HG03354 (cell line): ENCODE measurements at regions not wholly inside any gene's neighbourhood (a gene's known extent, or its start where the extent isn't known, plus 50 kb on each side); places are given as distances from the start of the nearest gene placed in this dataset.
"Not testable (repeated sequence)": the region's sequence is repeated elsewhere in the genome, so short reads cannot be mapped to it uniquely, and the experiment has no call there.

Experiments
- ATAC-seq: cut with Tn5 transposase; IDR thresholded peaks from one replicate; pipeline ENCODE4 v1.9.1; 2021; ENCODE audit warnings: mild to moderate bottlenecking; ENCODE audit not compliant: unreplicated experiment, poor library complexity, severe bottlenecking

DNA sequence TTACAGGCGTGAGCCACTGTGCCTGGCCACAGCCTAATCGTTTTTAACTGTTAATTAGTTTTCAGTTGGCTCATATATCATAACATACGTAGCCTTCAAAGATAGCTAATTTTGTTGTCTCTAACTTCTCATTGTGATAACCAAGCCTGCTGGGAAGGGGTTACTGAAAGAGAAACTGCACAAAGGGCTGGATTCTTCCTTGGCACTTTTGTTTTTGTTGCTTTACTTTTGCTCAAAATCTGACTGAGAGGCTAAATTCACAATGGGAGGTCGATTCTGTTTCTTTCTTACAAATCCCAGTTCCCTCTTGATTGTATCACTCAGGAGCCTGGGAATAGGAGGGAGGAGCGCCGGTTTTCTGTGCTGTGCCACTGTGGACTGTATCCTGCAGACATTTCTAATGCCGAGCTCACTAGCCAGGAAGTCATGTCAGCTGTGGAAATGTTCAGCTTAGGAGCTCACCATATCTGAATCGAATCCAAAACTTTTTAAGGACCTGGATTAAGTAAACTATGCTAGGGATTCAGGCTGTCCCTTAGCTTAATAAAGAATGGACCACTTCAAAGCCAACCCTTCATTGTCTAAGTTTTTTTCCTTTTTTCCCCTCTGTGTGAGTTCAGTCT, 120.5 kb upstream of the FAT1 start:
- ATAC-seq: no peak

GRCh38 chr4:186845137-186845842, 121.6 kb upstream of the FAT1 start:
- ATAC-seq: no peak

DNA sequence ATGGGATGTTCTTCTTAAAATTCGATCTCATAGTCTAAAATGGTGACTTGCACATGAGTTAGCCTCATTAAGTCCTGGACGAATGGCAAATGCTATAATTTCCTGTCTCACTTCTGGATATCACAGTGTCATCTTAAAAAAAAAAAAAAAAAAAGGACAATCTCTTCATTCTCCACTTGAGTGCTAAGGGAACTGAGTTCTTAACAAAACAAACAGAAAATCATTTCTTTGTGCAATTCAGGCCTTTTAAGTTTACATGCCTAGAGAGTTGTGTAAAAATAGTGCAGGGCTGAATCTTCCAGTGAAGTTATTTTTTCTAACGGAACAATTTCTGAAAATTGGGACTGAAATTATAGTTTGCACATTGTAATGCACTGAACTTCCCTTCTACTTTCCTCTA, 122.8 kb upstream of the FAT1 start:
- ATAC-seq: no peak

- not testable (repeated sequence) for ATAC-seq
Measured at GRCh38 chr4:186847429-186848131, 123.9 kb upstream of the FAT1 start.

DNA sequence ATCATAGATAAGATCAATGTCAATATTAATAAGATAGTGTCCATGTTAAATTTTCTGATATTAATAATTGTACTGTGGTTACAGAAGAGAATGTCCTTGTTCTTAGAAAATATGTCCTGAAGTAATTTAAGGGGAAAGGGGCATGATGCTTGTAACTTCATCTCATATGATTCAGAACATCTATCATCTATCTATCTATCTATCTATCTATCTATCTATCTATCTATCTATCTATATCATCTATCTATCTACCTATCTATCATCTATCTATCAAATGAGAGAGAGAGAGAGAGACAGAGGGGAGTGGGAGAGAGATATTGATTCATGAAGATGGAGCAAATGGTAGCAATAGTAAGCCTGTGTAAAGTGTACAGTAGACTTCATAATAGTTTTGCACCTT, 124.8 kb upstream of the FAT1 start:
- no peak for ATAC-seq

DNA sequence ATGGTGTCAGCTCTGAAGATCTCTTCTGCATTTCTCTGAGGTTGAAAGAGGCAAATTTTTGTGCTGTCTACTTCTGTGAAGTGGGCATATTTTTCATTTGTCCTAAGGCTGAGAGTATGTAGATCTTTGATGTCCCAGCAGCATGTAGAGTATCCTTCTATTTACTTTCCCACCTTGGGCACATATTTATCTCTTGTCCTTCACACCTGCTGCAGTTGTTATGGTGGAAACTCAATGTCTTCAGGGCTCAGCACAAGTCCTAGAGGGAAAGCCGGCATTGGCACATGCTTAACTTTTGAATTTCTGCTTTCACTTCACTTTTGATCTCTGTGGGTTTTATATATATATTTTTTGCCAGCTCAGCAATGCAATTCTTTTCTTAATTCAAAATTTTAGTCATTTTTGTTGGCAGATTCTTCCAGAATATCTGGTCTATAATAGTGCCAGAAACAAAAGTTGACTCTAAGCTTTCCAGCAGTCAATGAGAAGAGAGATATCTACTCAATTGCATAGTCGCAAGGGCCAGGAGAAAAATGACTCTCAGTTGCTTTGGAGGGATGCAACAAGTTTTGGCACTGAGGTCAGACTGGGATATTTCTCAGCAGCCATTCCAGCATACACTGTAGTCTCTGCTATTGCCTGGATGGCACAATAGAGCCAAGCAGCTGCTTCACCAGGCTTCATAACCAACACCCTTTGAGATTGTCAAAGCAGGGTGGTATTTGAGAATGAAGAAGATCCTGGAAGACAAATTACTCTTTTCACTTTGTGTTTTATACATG, 127.8 kb upstream of the FAT1 start:
- ATAC-seq: no peak

DNA sequence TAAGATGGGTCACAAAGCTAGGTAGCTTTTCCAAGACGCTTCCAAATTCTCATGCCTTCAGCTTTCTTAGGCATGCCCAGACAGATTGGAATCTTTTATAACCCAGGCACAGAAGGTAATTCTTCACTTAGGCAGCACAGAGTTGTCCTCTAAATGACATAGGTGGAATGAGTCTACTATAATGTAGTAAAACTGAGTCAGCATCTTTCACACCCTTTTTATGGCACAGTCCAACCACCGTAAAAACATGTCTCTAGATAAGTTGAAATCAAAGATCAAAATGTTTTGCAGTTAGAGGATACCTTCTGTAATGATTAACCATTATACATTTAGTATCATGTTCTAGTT, 128.4 kb upstream of the FAT1 start:
- ATAC-seq: no peak

DNA sequence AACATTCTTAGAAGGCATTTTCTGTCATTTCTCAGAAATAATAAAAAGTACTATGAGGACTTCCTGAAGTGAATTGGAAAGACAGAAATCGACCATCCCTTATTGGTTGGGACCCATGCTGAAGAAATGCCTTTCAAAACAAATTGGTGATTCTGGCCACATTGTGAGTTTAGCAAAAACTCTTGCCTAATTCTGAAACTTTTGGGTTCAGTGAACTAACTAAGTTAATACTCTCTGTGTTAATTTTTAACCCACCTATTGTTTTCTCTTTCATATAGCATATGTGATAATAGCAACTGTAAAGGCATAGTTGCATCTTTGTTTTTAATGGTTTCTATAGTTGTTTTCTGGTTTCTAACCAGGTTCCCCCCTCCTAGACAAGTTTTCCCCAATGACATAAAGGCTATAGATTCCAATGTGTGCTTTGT, 129.3 kb upstream of the FAT1 start:
- ATAC-seq: peak; percentile 90

GRCh38 chr4:186854256-186854655, 130.6 kb upstream of the FAT1 start:
- no peak for ATAC-seq

DNA sequence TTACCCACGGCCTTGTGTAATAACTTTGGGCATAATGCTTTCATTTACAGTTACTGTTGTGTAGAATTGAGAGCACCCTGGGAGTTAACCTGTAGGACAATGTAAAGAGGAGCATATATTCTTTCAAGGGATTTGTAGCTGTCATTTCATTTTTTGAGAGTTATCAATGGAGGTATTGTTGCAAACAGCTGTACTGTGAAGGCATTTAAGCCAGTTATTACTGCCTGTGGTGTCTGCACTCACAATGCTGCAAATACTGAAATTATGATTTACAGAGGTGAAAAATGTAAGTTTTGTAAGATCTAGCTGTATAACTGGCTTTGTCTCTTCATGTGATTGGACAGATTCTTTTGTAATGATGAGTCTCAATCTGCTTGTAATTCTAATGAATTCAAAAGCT, 131.5 kb upstream of the FAT1 start:
- no peak for ATAC-seq

GRCh38 chr4:186857793-186858192, 134.1 kb upstream of the FAT1 start:
- ATAC-seq: no peak

DNA sequence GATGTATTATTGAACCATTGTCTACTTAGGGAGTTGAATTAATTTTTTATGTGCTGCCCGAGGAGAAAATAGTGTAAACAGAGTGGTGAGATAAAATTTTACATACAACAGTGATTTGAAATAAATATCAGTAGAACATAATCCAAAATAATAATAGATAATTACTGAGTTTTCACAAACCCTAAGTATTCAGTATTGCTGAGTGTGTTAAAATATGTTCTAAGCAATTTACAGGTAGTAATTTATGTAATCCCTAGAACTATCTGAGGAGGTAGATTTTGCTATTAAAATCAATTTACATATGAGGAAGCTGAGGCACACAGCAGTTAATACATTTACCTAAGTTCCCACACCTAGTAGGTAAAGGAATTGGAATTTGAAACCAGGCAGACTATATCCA, 134.7 kb upstream of the FAT1 start:
- ATAC-seq: no peak

DNA sequence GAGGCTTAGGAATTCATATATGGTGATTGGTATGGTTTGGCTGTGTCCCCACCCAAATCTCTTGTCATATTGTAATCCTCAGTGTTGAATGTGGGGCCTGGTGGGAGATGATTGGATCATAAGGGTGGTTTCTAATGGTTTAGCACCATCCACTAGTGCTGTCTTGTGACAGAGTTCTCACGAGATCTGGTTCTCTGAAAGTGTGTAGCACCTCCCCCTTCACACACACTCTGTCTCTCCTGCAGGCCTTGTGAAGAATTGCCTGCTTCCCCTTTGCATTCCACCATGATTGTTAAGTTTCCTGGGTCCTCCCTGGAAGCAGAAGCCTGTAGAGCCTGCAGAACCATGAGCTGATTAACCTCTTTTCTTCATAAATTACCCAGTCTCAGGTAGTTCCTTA, 135.8 kb upstream of the FAT1 start:
- no peak for ATAC-seq

DNA sequence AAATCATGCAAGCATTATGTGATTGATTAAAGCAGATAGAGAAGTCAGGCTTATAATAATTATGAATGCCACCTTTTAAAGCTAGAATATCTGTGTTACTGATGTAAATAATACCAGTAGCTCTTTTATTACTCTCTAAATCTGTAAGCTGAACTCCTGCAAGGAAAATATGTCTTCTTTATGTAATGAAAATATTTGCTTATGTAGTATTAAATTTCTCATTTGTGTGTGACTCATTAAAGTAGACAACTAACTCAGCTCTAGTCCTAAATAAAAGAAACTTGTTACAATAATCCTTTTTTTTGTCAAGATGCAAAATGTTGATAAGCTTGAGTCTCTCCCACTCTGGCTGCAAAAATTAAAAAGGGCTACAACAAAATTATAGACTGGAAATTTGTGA, 137.7 kb upstream of the FAT1 start:
- ATAC-seq: no peak

DNA sequence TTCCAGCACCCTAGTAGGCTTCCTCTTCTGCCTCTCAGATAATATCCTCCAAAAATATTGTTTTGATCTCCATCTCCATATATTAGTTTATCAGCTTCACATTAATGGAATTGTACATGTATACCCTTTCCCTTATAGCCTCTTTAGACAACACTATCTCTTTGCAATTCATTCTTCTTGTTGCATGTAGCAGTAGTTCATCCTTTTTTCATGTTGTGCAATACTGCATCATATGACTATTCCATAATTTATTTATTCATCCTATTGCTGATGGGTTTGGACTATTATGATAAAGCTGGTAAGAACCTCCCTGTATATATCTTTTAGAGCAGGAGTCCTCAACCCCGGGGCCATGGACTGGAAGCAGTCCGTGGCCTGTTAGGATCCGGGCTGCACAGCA, 148.2 kb upstream of the FAT1 start:
- ATAC-seq: no peak

DNA sequence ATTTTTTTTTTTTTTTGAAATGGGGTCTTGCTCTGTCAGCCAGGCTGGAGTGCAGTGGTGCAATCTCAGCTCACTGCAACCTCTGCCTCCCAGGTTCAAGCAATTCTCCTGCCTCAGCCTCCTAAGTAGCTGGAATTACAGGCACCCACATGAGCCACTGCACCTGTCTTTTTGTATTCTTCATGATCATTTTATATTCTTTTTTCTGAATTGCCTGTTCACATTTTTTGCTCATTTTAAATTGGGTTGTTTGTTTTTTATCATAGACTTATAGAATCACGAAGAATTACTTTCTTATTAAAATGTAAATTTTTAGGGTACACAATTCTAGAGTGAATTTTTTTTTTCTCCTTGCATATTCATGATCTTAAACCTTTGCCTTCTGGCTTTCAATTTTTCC, 149.4 kb upstream of the FAT1 start:
- not testable (repeated sequence) for ATAC-seq

DNA sequence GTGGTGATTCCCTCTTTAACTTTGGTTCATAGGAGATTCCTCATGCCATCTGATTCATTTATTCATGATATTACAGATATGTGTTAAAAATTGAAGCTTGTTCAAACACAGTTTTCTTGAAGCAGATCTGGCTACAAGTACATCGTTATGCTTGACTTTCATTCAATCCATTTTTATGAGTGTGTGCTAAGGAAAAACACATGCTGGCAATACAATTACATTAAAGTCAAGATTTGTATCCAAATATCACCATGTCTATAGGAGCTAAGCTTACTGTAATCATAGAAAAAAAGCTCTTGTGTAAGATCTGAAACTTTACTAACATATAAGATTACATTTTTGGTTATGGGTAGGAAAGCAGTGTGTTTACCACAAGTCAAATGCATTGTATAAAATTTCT, 151.8 kb upstream of the FAT1 start:
- no peak for ATAC-seq

DNA sequence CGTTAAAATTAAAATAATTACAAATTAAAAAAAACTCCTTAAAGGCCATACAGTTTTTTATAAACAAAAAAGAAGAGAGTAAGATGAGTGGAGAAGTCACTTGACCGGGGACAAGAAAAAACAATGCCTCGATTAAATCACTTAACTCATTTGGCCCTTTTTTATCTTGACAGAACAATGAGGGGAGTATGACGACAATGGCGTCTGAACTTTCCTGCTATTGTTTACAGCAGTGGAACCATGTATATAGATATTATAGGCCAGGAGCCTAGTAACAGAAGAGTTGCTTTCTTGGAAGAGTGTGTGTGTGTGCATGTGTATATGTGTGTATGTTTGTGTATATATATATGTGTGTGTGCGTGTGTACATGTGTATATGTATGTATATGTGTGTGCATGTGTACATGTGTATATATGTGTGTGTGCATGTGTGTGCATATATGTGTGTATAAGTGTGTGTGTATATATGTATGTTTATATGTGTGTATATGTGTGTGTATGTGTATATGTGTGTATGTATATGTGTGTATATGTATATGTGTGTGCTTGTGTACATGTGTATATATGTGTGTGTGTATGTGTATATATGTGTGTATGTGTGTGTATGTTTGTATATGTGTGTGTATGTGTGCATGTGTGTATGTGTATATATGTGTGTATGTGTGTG, 153.4 kb upstream of the FAT1 start:
- ATAC-seq: no peak

- ATAC-seq: no peak
Measured at GRCh38 chr4:186878203-186878776, 154.6 kb upstream of the FAT1 start.
